Retinal pigment epithelial cell (primary cell): ENCODE measurements at regions not wholly inside any gene's neighbourhood (a gene's known extent, or its start where the extent isn't known, plus 50 kb on each side); places are given as distances from the start of the nearest gene placed in this dataset.
"Not testable (repeated sequence)": the region's sequence is repeated elsewhere in the genome, so short reads cannot be mapped to it uniquely, and the experiment has no call there.

ENCODE experiments used
- DNase-seq: peaks from one replicate; pipeline ENCODE4 v3.0.0-alpha.2; 2010; ENCODE audit warnings: low read depth
- H3K4me3 ChIP-seq: 2 replicates; pipeline ENCODE4 v1.5.1; 2011; ENCODE audit warnings: mild to moderate bottlenecking, low read length, control low read depth, moderate library complexity
- TF ChIP-seq, protein P1 (sequence below): conservative IDR thresholded peaks from 2 replicates; pipeline ENCODE4 v1.5.1; 2011; ENCODE audit warnings: low read depth, low read length, control low read depth, inconsistent platforms

DNA sequence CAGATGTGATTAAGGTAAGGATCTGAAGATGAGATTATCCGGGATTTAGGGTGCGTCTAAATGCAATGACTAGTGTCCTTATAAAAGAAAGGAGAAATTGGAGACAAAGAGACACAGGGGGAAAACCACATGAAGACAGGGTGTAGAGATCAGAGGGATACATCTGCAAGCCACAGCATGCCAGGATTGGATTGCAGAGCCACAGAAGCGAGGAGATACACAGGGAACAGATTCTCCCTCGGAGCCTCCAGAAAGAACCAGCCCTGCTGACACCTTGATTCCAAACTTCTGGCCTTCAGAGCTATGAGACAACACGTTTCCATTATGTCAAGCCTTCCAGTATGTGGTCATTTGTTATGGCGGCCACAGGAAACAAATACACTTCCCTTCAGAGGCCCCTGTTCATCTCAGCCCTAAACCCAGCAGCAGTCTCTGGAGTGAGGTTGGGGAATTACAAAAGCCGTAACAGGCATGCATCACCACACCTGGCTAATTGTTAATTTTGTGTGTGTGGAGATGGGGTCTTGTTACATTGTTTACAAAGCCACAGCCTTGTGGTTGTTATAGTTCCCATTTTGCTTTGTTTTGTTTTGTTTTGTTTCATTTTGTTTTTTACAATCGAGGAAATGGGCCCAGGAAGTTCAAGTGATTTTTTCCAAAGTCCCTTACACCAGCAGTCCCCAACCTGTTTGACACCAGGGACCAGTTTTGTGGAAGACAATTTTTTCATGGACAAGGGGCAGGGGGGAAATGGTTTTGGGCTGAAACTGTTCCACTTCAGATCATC, 51.6 kb upstream of the LYRM9 start:
- no peak overlapping the region for H3K4me3 ChIP-seq
- DNase-seq = no peak
- TF ChIP-seq, protein P1, sequence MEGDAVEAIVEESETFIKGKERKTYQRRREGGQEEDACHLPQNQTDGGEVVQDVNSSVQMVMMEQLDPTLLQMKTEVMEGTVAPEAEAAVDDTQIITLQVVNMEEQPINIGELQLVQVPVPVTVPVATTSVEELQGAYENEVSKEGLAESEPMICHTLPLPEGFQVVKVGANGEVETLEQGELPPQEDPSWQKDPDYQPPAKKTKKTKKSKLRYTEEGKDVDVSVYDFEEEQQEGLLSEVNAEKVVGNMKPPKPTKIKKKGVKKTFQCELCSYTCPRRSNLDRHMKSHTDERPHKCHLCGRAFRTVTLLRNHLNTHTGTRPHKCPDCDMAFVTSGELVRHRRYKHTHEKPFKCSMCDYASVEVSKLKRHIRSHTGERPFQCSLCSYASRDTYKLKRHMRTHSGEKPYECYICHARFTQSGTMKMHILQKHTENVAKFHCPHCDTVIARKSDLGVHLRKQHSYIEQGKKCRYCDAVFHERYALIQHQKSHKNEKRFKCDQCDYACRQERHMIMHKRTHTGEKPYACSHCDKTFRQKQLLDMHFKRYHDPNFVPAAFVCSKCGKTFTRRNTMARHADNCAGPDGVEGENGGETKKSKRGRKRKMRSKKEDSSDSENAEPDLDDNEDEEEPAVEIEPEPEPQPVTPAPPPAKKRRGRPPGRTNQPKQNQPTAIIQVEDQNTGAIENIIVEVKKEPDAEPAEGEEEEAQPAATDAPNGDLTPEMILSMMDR = no peak

DNA sequence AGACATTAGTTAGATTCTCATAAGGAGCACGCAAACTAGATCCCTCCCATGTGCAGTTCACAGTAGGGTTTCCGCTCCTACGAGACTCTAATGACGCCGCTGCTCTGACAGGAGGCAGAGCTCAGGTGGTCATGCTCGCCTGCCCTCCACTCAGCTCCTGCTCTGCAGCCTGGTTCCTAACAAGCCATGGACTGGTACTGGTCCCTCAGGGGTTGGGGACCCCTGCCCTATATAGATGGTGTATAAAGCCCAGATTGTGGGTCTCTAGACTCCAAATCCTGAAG, 52.1 kb upstream of the LYRM9 start:
- TF ChIP-seq, protein P1 = no peak
- no peak for DNase-seq
- H3K4me3 ChIP-seq = no peak overlapping the region

- DNase-seq = no peak
- no peak overlapping the region for H3K4me3 ChIP-seq
- TF ChIP-seq, protein P1 = no peak
Observed at GRCh38 chr17:27945953-27946352, 52.8 kb upstream of the LYRM9 start.

- DNase-seq = no peak
- TF ChIP-seq, protein P1 = no peak
Observed at GRCh38 chr17:27946513-27946912, 53.3 kb upstream of the LYRM9 start.

DNA sequence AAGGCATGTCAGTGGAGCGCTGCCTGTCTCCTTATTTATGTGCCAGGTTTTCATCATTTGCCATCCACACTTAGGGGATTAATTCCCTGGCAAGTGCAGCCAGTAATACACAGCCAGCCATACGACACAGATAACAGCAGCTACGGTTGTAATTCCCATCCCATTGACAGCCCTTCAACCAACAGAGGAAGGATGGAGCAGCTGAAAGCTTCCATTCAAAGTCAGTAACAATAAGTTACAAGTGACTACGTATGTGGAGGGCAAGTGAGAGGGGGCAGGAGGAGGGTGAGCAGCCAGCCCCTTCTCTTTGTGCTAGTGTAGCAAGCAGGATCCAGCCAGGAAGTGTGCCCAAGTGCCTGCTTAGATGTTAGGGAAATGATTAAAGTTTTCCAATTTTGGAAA, 53.8 kb upstream of the LYRM9 start:
- H3K4me3 ChIP-seq = no peak overlapping the region
- TF ChIP-seq, protein P1 = no peak
- DNase-seq = no peak

More at GRCh38 chr17:27946513-27946912, 53.3 kb upstream of the LYRM9 start:
- no peak overlapping the region for H3K4me3 ChIP-seq

- TF ChIP-seq, protein P1 = no peak
- no peak overlapping the region for H3K4me3 ChIP-seq
- DNase-seq = no peak
Observed at GRCh38 chr17:27949304-27949703, 56.1 kb upstream of the LYRM9 start.

GRCh38 chr17:27950225-27950624, 57.1 kb upstream of the LYRM9 start:
- not testable (repeated sequence) for H3K4me3 ChIP-seq

DNA sequence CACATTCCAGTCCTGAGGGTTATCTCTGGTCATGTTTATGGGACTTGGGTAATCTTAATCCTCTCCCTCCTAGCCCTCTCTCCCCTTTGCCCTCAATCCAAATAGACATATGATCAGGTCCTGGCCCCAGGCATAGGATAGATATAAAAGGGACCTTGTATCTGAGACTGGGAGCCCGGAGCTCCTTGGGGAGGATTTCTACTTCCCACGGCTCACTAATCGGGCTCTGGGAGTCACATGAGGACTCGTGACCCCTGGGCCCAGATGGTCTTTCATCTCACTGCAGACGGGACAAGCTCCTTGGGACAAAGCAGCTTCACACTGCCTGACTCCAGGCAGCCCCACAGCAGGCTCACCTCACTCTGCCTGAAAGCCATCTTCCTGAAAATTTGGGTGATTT, 57.8 kb upstream of the LYRM9 start:
- no peak overlapping the region for H3K4me3 ChIP-seq
- TF ChIP-seq, protein P1 = no peak
- peak; percentile 5 for DNase-seq

More at GRCh38 chr17:27950225-27950624, 57.1 kb upstream of the LYRM9 start:
- not testable (repeated sequence) for DNase-seq
